Parathyroid adenoma (tissue), 2 donors: ENCODE measurements at regions not wholly inside any gene's neighbourhood (a gene's known extent, or its start where the extent isn't known, plus 50 kb on each side); places are given as distances from the start of the nearest gene placed in this dataset.

Source experiments
- H2AFZ ChIP-seq: fragments of 300-600 bp; sonication (generic); one replicate; pipeline ENCODE4 v1.7.0; 2017; ENCODE audit warnings: antibody characterized with exemption, mild to moderate bottlenecking
- H3K27ac ChIP-seq: fragments of 300-600 bp; sonication (generic); one replicate; pipeline ENCODE4 v1.7.0; 2017
- H3K27me3 ChIP-seq: fragments of 300-600 bp; sonication (generic); one replicate; pipeline ENCODE4 v1.7.0; 2017; ENCODE audit warnings: low read length; ENCODE audit not compliant: control insufficient read depth, insufficient read depth
- H3K36me3 ChIP-seq: fragments of 300-600 bp; sonication (generic); one replicate; pipeline ENCODE4 v1.7.0; 2017; ENCODE audit warnings: low read length; ENCODE audit not compliant: control insufficient read depth, insufficient read depth
- H3K4me1 ChIP-seq: fragments of 300-600 bp; sonication (generic); one replicate; pipeline ENCODE4 v1.7.0; 2017; ENCODE audit warnings: control low read depth
- H3K4me2 ChIP-seq: fragments of 300-600 bp; sonication (generic); one replicate; pipeline ENCODE4 v1.7.0; 2017; ENCODE audit warnings: low read length
- H3K4me3 ChIP-seq: fragments of 300-600 bp; sonication (generic); one replicate; pipeline ENCODE4 v1.7.0; 2017; ENCODE audit warnings: low read depth, low read length
- H3K79me2 ChIP-seq: fragments of 300-600 bp; sonication (generic); one replicate; pipeline ENCODE4 v1.7.0; 2017; ENCODE audit warnings: control low read depth
- H3K9ac ChIP-seq: fragments of 300-600 bp; sonication (generic); one replicate; pipeline ENCODE4 v1.7.0; 2017; ENCODE audit warnings: mild to moderate bottlenecking
- H3K9me3 ChIP-seq: fragments of 300-600 bp; sonication (generic); one replicate; pipeline ENCODE4 v1.7.0; 2017; ENCODE audit warnings: low read length; ENCODE audit not compliant: control insufficient read depth
- CTCF ChIP-seq: fragments of 300-600 bp; sonication (generic); IDR thresholded peaks from one replicate; pipeline ENCODE4 v1.7.0; 2017; ENCODE audit warnings: antibody characterized with exemption, mild to moderate bottlenecking
- donor health status: primary hyperparathyroidism.

GRCh38 chr13:22967669-22968068, 213.1 kb upstream of the SGCG start:
- no peaks in the 10 kb centered on the region for H3K9me3 ChIP-seq
- no peak overlapping the region for H3K4me2 ChIP-seq
- H2AFZ ChIP-seq: no peak overlapping the region
- no peaks in the 10 kb centered on the region for H3K36me3 ChIP-seq
- no peak overlapping the region for H3K27ac ChIP-seq
- H3K79me2 ChIP-seq: no peaks in the 10 kb centered on the region
- H3K4me3 ChIP-seq: no peak overlapping the region
- H3K4me1 ChIP-seq: no peaks in the 10 kb centered on the region
- no peak for TF ChIP-seq CTCF
- H3K9ac ChIP-seq: no peak overlapping the region
- H3K27me3 ChIP-seq: no peaks in the 10 kb centered on the region

GRCh38 chr13:22979952-22980351, 200.8 kb upstream of the SGCG start:
- no peak overlapping the region for H2AFZ ChIP-seq
- H3K9ac ChIP-seq: no peak overlapping the region
- no peaks in the 10 kb centered on the region for H3K79me2 ChIP-seq
- H3K36me3 ChIP-seq: no peaks in the 10 kb centered on the region
- no peak overlapping the region for H3K27ac ChIP-seq
- TF ChIP-seq CTCF: no peak
- H3K4me3 ChIP-seq: no peak overlapping the region
- H3K9me3 ChIP-seq: no peaks in the 10 kb centered on the region
- no peaks in the 10 kb centered on the region for H3K27me3 ChIP-seq
- H3K4me1 ChIP-seq: no peaks in the 10 kb centered on the region
- no peak overlapping the region for H3K4me2 ChIP-seq

- H3K9ac ChIP-seq: no peak overlapping the region
- no peak overlapping the region for H3K4me3 ChIP-seq
- no peaks in the 10 kb centered on the region for H3K9me3 ChIP-seq
- H3K36me3 ChIP-seq: no peaks in the 10 kb centered on the region
- no peaks in the 10 kb centered on the region for H3K27me3 ChIP-seq
- no peaks in the 10 kb centered on the region for H3K79me2 ChIP-seq
- H3K4me2 ChIP-seq: no peak overlapping the region
- H3K4me1 ChIP-seq: no peaks in the 10 kb centered on the region
- TF ChIP-seq CTCF: no peak
- no peak overlapping the region for H2AFZ ChIP-seq
- H3K27ac ChIP-seq: no peak overlapping the region
Observed at GRCh38 chr13:22980936-22981335, 199.8 kb upstream of the SGCG start.

GRCh38 chr13:22993148-22993547, 187.6 kb upstream of the SGCG start:
- Histone ChIP-seq H3K9ac (no peak overlapping the region), H3K4me1 (no peaks in the 10 kb centered on the region), H3K4me3 (no peak overlapping the region), H3K36me3 (no peaks in the 10 kb centered on the region), H3K79me2 (no peaks in the 10 kb centered on the region), H3K27ac (no peak overlapping the region), H3K4me2 (no peak overlapping the region), H2AFZ (no peak overlapping the region), H3K27me3 (no peaks in the 10 kb centered on the region), H3K9me3 (no peaks in the 10 kb centered on the region)
- TF ChIP-seq CTCF: no peak

- H3K27me3 ChIP-seq: no peaks in the 10 kb centered on the region
- H3K4me1 ChIP-seq: no peaks in the 10 kb centered on the region
- no peak overlapping the region for H3K27ac ChIP-seq
- no peaks in the 10 kb centered on the region for H3K79me2 ChIP-seq
- H3K9me3 ChIP-seq: no peaks in the 10 kb centered on the region
- no peak overlapping the region for H3K4me2 ChIP-seq
- no peak overlapping the region for H3K9ac ChIP-seq
- no peak overlapping the region for H3K4me3 ChIP-seq
- H3K36me3 ChIP-seq: no peaks in the 10 kb centered on the region
- no peak overlapping the region for H2AFZ ChIP-seq
- no peak for TF ChIP-seq CTCF
Observed at GRCh38 chr13:23003446-23003845, 177.3 kb upstream of the SGCG start.
